ENCODE measurements at regions not wholly inside any gene's neighbourhood (a gene's known extent, or its start where the extent isn't known, plus 50 kb on each side); places are given as distances from the start of the nearest gene placed in this dataset.

- Mint-ChIP-seq H3K4me3 (no peak overlapping the region), H3K4me1 (peaks cover 26% of the 10 kb centered on the region), H3K27ac (no peak overlapping the region), H3K36me3 (ENCODE audit: low read depth) (peaks cover 9% of the 10 kb centered on the region), H3K27me3 (no peaks in the 10 kb centered on the region)
- DNase-seq (no peak), ATAC-seq (no peak)
- no peaks in the 10 kb centered on the region for H3K9me3 ChIP-seq (ENCODE audit: control insufficient read depth, low read length, poor library complexity, severe bottlenecking)
These were observed 105.1 kb downstream of the UTRN start for GRCh38 chr6:144390202-144390601.

GRCh38 chr6:144390886-144391285 lies 105.8 kb downstream of the UTRN start:
- no peaks in the 10 kb centered on the region for H3K9me3 ChIP-seq (ENCODE audit: control insufficient read depth, low read length, poor library complexity, severe bottlenecking)
- peaks cover 26% of the 10 kb centered on the region for H3K4me1 Mint-ChIP-seq
- ATAC-seq (no peak), DNase-seq (no peak)
- H3K4me3 Mint-ChIP-seq, result no peak overlapping the region
- no peaks in the 10 kb centered on the region for H3K27me3 Mint-ChIP-seq
- no peak overlapping the region for H3K27ac Mint-ChIP-seq
- H3K36me3 Mint-ChIP-seq (ENCODE audit: low read depth), result peaks cover 9% of the 10 kb centered on the region

- Mint-ChIP-seq H3K36me3 (ENCODE audit: low read depth) (peaks cover 9% of the 10 kb centered on the region), H3K4me3 (no peak overlapping the region), H3K27me3 (no peaks in the 10 kb centered on the region), H3K4me1 (peaks cover 23% of the 10 kb centered on the region), H3K27ac (peak overlapping the region; percentile 0)
- ATAC-seq, result no peak
- peaks cover 3% of the 10 kb centered on the region for H3K9me3 ChIP-seq (ENCODE audit: control insufficient read depth, low read length, poor library complexity, severe bottlenecking)
- no peak for DNase-seq
These were observed 107.4 kb downstream of the UTRN start for GRCh38 chr6:144392536-144392935.

- ATAC-seq, result no peak
- H3K27me3 Mint-ChIP-seq, result no peaks in the 10 kb centered on the region
- peaks cover 7% of the 10 kb centered on the region for H3K9me3 ChIP-seq (ENCODE audit: control insufficient read depth, low read length, poor library complexity, severe bottlenecking)
- DNase-seq, result no peak
- no peak overlapping the region for H3K27ac Mint-ChIP-seq
- peaks cover 10% of the 10 kb centered on the region for H3K36me3 Mint-ChIP-seq (ENCODE audit: low read depth)
- H3K4me1 Mint-ChIP-seq, result peaks cover 24% of the 10 kb centered on the region
- H3K4me3 Mint-ChIP-seq, result no peak overlapping the region
These were observed 109.1 kb downstream of the UTRN start for GRCh38 chr6:144394210-144394609.

GRCh38 chr6:144395014-144395413 lies 109.9 kb downstream of the UTRN start:
- Mint-ChIP-seq H3K36me3 (ENCODE audit: low read depth) (peaks cover 10% of the 10 kb centered on the region), H3K27ac (no peak overlapping the region), H3K4me3 (no peak overlapping the region)

GRCh38 chr6:144395826-144396225 lies 110.7 kb downstream of the UTRN start:
- H3K4me3 Mint-ChIP-seq, result no peak overlapping the region
- peaks cover 26% of the 10 kb centered on the region for H3K4me1 Mint-ChIP-seq
- DNase-seq (no peak), ATAC-seq (no peak)
- no peak overlapping the region for H3K27ac Mint-ChIP-seq
- no peaks in the 10 kb centered on the region for H3K27me3 Mint-ChIP-seq
- H3K9me3 ChIP-seq (ENCODE audit: control insufficient read depth, low read length, poor library complexity, severe bottlenecking), result peaks cover 7% of the 10 kb centered on the region
- H3K36me3 Mint-ChIP-seq (ENCODE audit: low read depth), result peaks cover 4% of the 10 kb centered on the region

More at GRCh38 chr6:144395014-144395413, 109.9 kb downstream of the UTRN start:
- no peak for ATAC-seq
- peaks cover 7% of the 10 kb centered on the region for H3K9me3 ChIP-seq (ENCODE audit: control insufficient read depth, low read length, poor library complexity, severe bottlenecking)
- DNase-seq, result no peak
- H3K4me1 Mint-ChIP-seq, result peaks cover 28% of the 10 kb centered on the region
- H3K27me3 Mint-ChIP-seq, result no peaks in the 10 kb centered on the region

GRCh38 chr6:144397141-144397540 lies 112.0 kb downstream of the UTRN start:
- H3K4me3 Mint-ChIP-seq, result no peak overlapping the region
- no peaks in the 10 kb centered on the region for H3K27me3 Mint-ChIP-seq
- peaks cover 4% of the 10 kb centered on the region for H3K36me3 Mint-ChIP-seq (ENCODE audit: low read depth)

GRCh38 chr6:144400321-144400720 lies 115.2 kb downstream of the UTRN start:
- peaks cover 7% of the 10 kb centered on the region for H3K9me3 ChIP-seq (ENCODE audit: control insufficient read depth, low read length, poor library complexity, severe bottlenecking)
- no peak for DNase-seq
- H3K4me3 Mint-ChIP-seq, result no peak overlapping the region
- no peaks in the 10 kb centered on the region for H3K27me3 Mint-ChIP-seq
- peaks cover 31% of the 10 kb centered on the region for H3K4me1 Mint-ChIP-seq
- ATAC-seq, result no peak
- peaks cover 4% of the 10 kb centered on the region for H3K36me3 Mint-ChIP-seq (ENCODE audit: low read depth)
- H3K27ac Mint-ChIP-seq, result no peak overlapping the region

More at GRCh38 chr6:144397141-144397540, 112.0 kb downstream of the UTRN start:
- Mint-ChIP-seq H3K27ac (no peak overlapping the region), H3K4me1 (peaks cover 24% of the 10 kb centered on the region)
- DNase-seq (no peak), ATAC-seq (no peak)
- peaks cover 7% of the 10 kb centered on the region for H3K9me3 ChIP-seq (ENCODE audit: control insufficient read depth, low read length, poor library complexity, severe bottlenecking)

- H3K4me1 Mint-ChIP-seq, result peaks cover 33% of the 10 kb centered on the region
- ATAC-seq, result no peak
- H3K27ac Mint-ChIP-seq, result no peak overlapping the region
- H3K36me3 Mint-ChIP-seq (ENCODE audit: low read depth), result peaks cover 4% of the 10 kb centered on the region
- H3K4me3 Mint-ChIP-seq, result no peak overlapping the region
- DNase-seq, result no peak
- no peaks in the 10 kb centered on the region for H3K27me3 Mint-ChIP-seq
- H3K9me3 ChIP-seq (ENCODE audit: control insufficient read depth, low read length, poor library complexity, severe bottlenecking), result peaks cover 7% of the 10 kb centered on the region
These were observed 116.9 kb downstream of the UTRN start for GRCh38 chr6:144401736-144402733.

GRCh38 chr6:144402750-144403149 lies 117.6 kb downstream of the UTRN start:
- no peak overlapping the region for H3K4me3 Mint-ChIP-seq
- no peaks in the 10 kb centered on the region for H3K27me3 Mint-ChIP-seq
- no peak for ATAC-seq
- no peak overlapping the region for H3K27ac Mint-ChIP-seq
- H3K36me3 Mint-ChIP-seq (ENCODE audit: low read depth), result peaks cover 4% of the 10 kb centered on the region
- H3K9me3 ChIP-seq (ENCODE audit: control insufficient read depth, low read length, poor library complexity, severe bottlenecking), result peaks cover 3% of the 10 kb centered on the region
- H3K4me1 Mint-ChIP-seq, result peaks cover 33% of the 10 kb centered on the region
- DNase-seq, result no peak

GRCh38 chr6:144405163-144405562 lies 120.0 kb downstream of the UTRN start:
- H3K36me3 Mint-ChIP-seq (ENCODE audit: low read depth), result no peaks in the 10 kb centered on the region
- no peak for DNase-seq
- no peak for ATAC-seq
- peaks cover 31% of the 10 kb centered on the region for H3K4me1 Mint-ChIP-seq
- no peak overlapping the region for H3K4me3 Mint-ChIP-seq
- H3K9me3 ChIP-seq (ENCODE audit: control insufficient read depth, low read length, poor library complexity, severe bottlenecking), result no peaks in the 10 kb centered on the region
- H3K27me3 Mint-ChIP-seq, result no peaks in the 10 kb centered on the region
- H3K27ac Mint-ChIP-seq, result peak overlapping the region; percentile 37

- ATAC-seq, result no peak
- peak overlapping the region; percentile 1 for H3K27ac Mint-ChIP-seq
These were observed 121.7 kb downstream of the UTRN start for GRCh38 chr6:144406796-144407195.

GRCh38 chr6:144408161-144408560 lies 123.0 kb downstream of the UTRN start:
- Mint-ChIP-seq H3K27ac (no peak overlapping the region), H3K4me1 (peaks cover 41% of the 10 kb centered on the region)
- no peak for ATAC-seq

More at GRCh38 chr6:144406796-144407195, 121.7 kb downstream of the UTRN start:
- DNase-seq, result no peak
- H3K4me1 Mint-ChIP-seq, result peaks cover 40% of the 10 kb centered on the region
- H3K27me3 Mint-ChIP-seq, result no peaks in the 10 kb centered on the region
- H3K36me3 Mint-ChIP-seq (ENCODE audit: low read depth), result no peaks in the 10 kb centered on the region
- H3K9me3 ChIP-seq (ENCODE audit: control insufficient read depth, low read length, poor library complexity, severe bottlenecking), result no peaks in the 10 kb centered on the region
- H3K4me3 Mint-ChIP-seq, result no peak overlapping the region

GRCh38 chr6:144410059-144410458 lies 124.9 kb downstream of the UTRN start:
- no peak overlapping the region for H3K4me3 Mint-ChIP-seq
- H3K4me1 Mint-ChIP-seq, result peaks cover 35% of the 10 kb centered on the region
- peak overlapping the region; percentile 86 for H3K27ac Mint-ChIP-seq
- H3K27me3 Mint-ChIP-seq, result no peaks in the 10 kb centered on the region
- ATAC-seq (no peak), DNase-seq (no peak)
- H3K36me3 Mint-ChIP-seq (ENCODE audit: low read depth), result no peaks in the 10 kb centered on the region
- no peaks in the 10 kb centered on the region for H3K9me3 ChIP-seq (ENCODE audit: control insufficient read depth, low read length, poor library complexity, severe bottlenecking)

More at GRCh38 chr6:144408161-144408560, 123.0 kb downstream of the UTRN start:
- no peaks in the 10 kb centered on the region for H3K36me3 Mint-ChIP-seq (ENCODE audit: low read depth)
- H3K4me3 Mint-ChIP-seq, result no peak overlapping the region
- DNase-seq, result no peak
- H3K27me3 Mint-ChIP-seq, result no peaks in the 10 kb centered on the region
- H3K9me3 ChIP-seq (ENCODE audit: control insufficient read depth, low read length, poor library complexity, severe bottlenecking), result no peaks in the 10 kb centered on the region

Data from T-helper 17 cell (primary cell).